Activated CD8-positive, alpha-beta memory T cell treated with anti-CD3 and anti-CD28 coated beads for 4 hours (primary cell): ENCODE measurements at regions not wholly inside any gene's neighbourhood (a gene's known extent, or its start where the extent isn't known, plus 50 kb on each side); places are given as distances from the start of the nearest gene placed in this dataset.

Experiments used
- DNase-seq, 2 donors: peaks; one replicate each; pipeline ENCODE4 v3.0.0-alpha.2; 2020; ENCODE audit warnings: low read depth in 2 of 2

- no peak for DNase-seq
These were observed 1280.4 kb downstream of the TBC1D22A start for GRCh38 chr22:48042621-48043395.

- no peak for DNase-seq
These were observed 1276.9 kb downstream of the TBC1D22A start for GRCh38 chr22:48039326-48039725.

GRCh38 chr22:48037618-48038017 lies 1275.2 kb downstream of the TBC1D22A start:
- no peak for DNase-seq

GRCh38 chr22:48035897-48036296 lies 1273.4 kb downstream of the TBC1D22A start:
- DNase-seq, result no peak

- no peak for DNase-seq
These were observed 1269.1 kb downstream of the TBC1D22A start for GRCh38 chr22:48031589-48031988.

- no peak for DNase-seq
These were observed 1262.6 kb downstream of the TBC1D22A start for GRCh38 chr22:48025096-48025495.

- no peak for DNase-seq
These were observed 1259.5 kb downstream of the TBC1D22A start for GRCh38 chr22:48021991-48022401.

- DNase-seq, result no peak
These were observed 1255.9 kb downstream of the TBC1D22A start for GRCh38 chr22:48018346-48018745.

- no peak for DNase-seq
These were observed 1253.3 kb downstream of the TBC1D22A start for GRCh38 chr22:48015701-48016100.

GRCh38 chr22:48004936-48005335 lies 1242.5 kb downstream of the TBC1D22A start:
- no peak for DNase-seq

- no peak for DNase-seq
These were observed 1241.6 kb downstream of the TBC1D22A start for GRCh38 chr22:48004038-48004437.

GRCh38 chr22:48001101-48001500 lies 1238.7 kb downstream of the TBC1D22A start:
- DNase-seq, result no peak

GRCh38 chr22:47997612-47998011 lies 1235.2 kb downstream of the TBC1D22A start:
- DNase-seq, result no peak

- no peak for DNase-seq
These were observed 1234.7 kb downstream of the TBC1D22A start for GRCh38 chr22:47997052-47997590.

- DNase-seq, result no peak
These were observed 1234.0 kb downstream of the TBC1D22A start for GRCh38 chr22:47996446-47996857.

GRCh38 chr22:47995718-47996117 lies 1233.3 kb downstream of the TBC1D22A start:
- no peak for DNase-seq

- DNase-seq, result no peak
These were observed 1232.8 kb downstream of the TBC1D22A start for GRCh38 chr22:47995264-47995627.

GRCh38 chr22:47994601-47995263 lies 1232.3 kb downstream of the TBC1D22A start:
- DNase-seq, result no peak

- no peak for DNase-seq
These were observed 1231.6 kb downstream of the TBC1D22A start for GRCh38 chr22:47994045-47994444.

- DNase-seq, result no peak
These were observed 1228.0 kb downstream of the TBC1D22A start for GRCh38 chr22:47990481-47990880.

- DNase-seq, result no peak
These were observed 1225.5 kb downstream of the TBC1D22A start for GRCh38 chr22:47987885-47988515.

GRCh38 chr22:47976219-47976618 lies 1213.8 kb downstream of the TBC1D22A start:
- DNase-seq, result no peak

GRCh38 chr22:47967831-47968230 lies 1205.4 kb downstream of the TBC1D22A start:
- DNase-seq, result no peak
